ENCODE measurements at regions not wholly inside any gene's neighbourhood (a gene's known extent, or its start where the extent isn't known, plus 50 kb on each side); places are given as distances from the start of the nearest gene placed in this dataset.

- TF ChIP-seq, protein P1, sequence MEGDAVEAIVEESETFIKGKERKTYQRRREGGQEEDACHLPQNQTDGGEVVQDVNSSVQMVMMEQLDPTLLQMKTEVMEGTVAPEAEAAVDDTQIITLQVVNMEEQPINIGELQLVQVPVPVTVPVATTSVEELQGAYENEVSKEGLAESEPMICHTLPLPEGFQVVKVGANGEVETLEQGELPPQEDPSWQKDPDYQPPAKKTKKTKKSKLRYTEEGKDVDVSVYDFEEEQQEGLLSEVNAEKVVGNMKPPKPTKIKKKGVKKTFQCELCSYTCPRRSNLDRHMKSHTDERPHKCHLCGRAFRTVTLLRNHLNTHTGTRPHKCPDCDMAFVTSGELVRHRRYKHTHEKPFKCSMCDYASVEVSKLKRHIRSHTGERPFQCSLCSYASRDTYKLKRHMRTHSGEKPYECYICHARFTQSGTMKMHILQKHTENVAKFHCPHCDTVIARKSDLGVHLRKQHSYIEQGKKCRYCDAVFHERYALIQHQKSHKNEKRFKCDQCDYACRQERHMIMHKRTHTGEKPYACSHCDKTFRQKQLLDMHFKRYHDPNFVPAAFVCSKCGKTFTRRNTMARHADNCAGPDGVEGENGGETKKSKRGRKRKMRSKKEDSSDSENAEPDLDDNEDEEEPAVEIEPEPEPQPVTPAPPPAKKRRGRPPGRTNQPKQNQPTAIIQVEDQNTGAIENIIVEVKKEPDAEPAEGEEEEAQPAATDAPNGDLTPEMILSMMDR (conservative IDR thresholded peaks at IDR 0.05; ENCODE audit: low read depth, low read length), result no peak
- TF ChIP-seq EZH2 (IDR thresholded peaks at IDR 0.05; ENCODE audit: low read length, unreplicated experiment), result no peak
Measured at GRCh38 chr13:109318945-109319590, 467.3 kb downstream of the IRS2 start.

Data from PC-3 (cell line).